Tibial artery (tissue), 4 donors: ENCODE measurements at regions not wholly inside any gene's neighbourhood (a gene's known extent, or its start where the extent isn't known, plus 50 kb on each side); places are given as distances from the start of the nearest gene placed in this dataset.

ENCODE experiments used
- DNase-seq, 2 donors: peaks; one replicate each; pipeline ENCODE4 v3.0.0-alpha.2; 2019
- H3K27ac ChIP-seq, 2 donors: fragments of 200-600 bp; sonication (generic) in 1 of 2; 1 replicate in 1 of 2; 2 replicates in 1 of 2; pipeline ENCODE4 v1.5.1; 2018 to 2019; ENCODE audit warnings: mild to moderate bottlenecking in 1 of 2
- H3K27me3 ChIP-seq, 2 donors: fragments of 200-600 bp; sonication (generic) in 1 of 2; one replicate each; pipeline versions ENCODE4 v1.5.1 to v1.6.0; 2016 to 2019
- H3K36me3 ChIP-seq, 3 donors: fragments of 200-600 bp; sonication (generic) in 2 of 3; one replicate each; pipeline ENCODE4 v1.5.1; 2016 to 2019; ENCODE audit warnings: mild to moderate bottlenecking in 2 of 3
- H3K4me1 ChIP-seq, 4 donors: fragments of 200-600 bp; sonication (generic) in 2 of 4; 1 replicate in 3 of 4; 2 replicates in 1 of 4; pipeline ENCODE4 v1.5.1; 2016 to 2019
- H3K4me3 ChIP-seq, 2 donors: fragments of 200-600 bp; sonication (generic) in 1 of 2; 1 replicate in 1 of 2; 2 replicates in 1 of 2; pipeline ENCODE4 v1.5.1; 2018 to 2019; ENCODE audit warnings: mild to moderate bottlenecking in 2 of 2
- H3K9me3 ChIP-seq, 3 donors: fragments of 200-600 bp; sonication (generic) in 1 of 3; one replicate each; pipeline ENCODE4 v1.5.1; 2016 to 2019
- CTCF ChIP-seq, 2 experiments: fragments of 200-600 bp in 1 of 2; fragments of 450-650 bp in 1 of 2; IDR thresholded peaks; one replicate each; pipeline ENCODE4 v1.5.1; 2017 to 2019; ENCODE audit warnings: antibody characterized with exemption in 2 of 2, mild to moderate bottlenecking in 1 of 2, moderate library complexity in 1 of 2
- intact Hi-C: fragments of 100-400 bp; cut with DNase I; formaldehyde crosslinking; loops from one replicate; pipeline ENCODE4 v1.15.0; 2023; ENCODE audit warnings: low total_unique reads

GRCh38 chr13:34654647-34655046, 287.4 kb upstream of the NBEA start:
- H3K9me3 ChIP-seq = no peaks in the 10 kb centered on the region
- intact Hi-C loops = no loop called here
- H3K36me3 ChIP-seq = no peaks in the 10 kb centered on the region

GRCh38 chr13:34655554-34655953, 286.5 kb upstream of the NBEA start:
- intact Hi-C loops = no loop called here
- Histone ChIP-seq H3K36me3 (no peaks in the 10 kb centered on the region), H3K4me3 (no peak overlapping the region), H3K27me3 (no peaks in the 10 kb centered on the region), H3K9me3 (no peaks in the 10 kb centered on the region), H3K4me1 (no peaks in the 10 kb centered on the region), H3K27ac (no peak overlapping the region)
- no peak for DNase-seq
- TF ChIP-seq CTCF (IDR thresholded peaks at IDR 0.05) = no peak

More at GRCh38 chr13:34654647-34655046, 287.4 kb upstream of the NBEA start:
- no peaks in the 10 kb centered on the region for H3K27me3 ChIP-seq
- H3K4me1 ChIP-seq = no peaks in the 10 kb centered on the region
- no peak for TF ChIP-seq CTCF (IDR thresholded peaks at IDR 0.05)
- H3K27ac ChIP-seq = no peak overlapping the region
- H3K4me3 ChIP-seq = no peak overlapping the region
- no peak for DNase-seq

GRCh38 chr13:34657716-34658115, 284.4 kb upstream of the NBEA start:
- Histone ChIP-seq H3K4me3 (no peak overlapping the region), H3K27ac (no peak overlapping the region), H3K9me3 (no peaks in the 10 kb centered on the region), H3K27me3 (no peaks in the 10 kb centered on the region), H3K4me1 (no peaks in the 10 kb centered on the region), H3K36me3 (no peaks in the 10 kb centered on the region)
- intact Hi-C loops = no loop called here
- DNase-seq = no peak
- no peak for TF ChIP-seq CTCF (IDR thresholded peaks at IDR 0.05)

- Histone ChIP-seq H3K4me1 (peaks cover 0 to 14% (median 0%) of the 10 kb centered on the region in 4 donors), H3K36me3 (no peaks in the 10 kb centered on the region), H3K27ac (no peak overlapping the region), H3K9me3 (no peaks in the 10 kb centered on the region), H3K4me3 (no peak overlapping the region), H3K27me3 (no peaks in the 10 kb centered on the region)
- DNase-seq = no peak
- TF ChIP-seq CTCF (IDR thresholded peaks at IDR 0.05) = no peak
- intact Hi-C loops = no loop called here
Observed at GRCh38 chr13:34667286-34668218, 274.5 kb upstream of the NBEA start.

- DNase-seq = peak; percentile 40 to 70
Observed at GRCh38 chr13:34671137-34671536, 270.9 kb upstream of the NBEA start.

More at GRCh38 chr13:34671137-34671536, 270.9 kb upstream of the NBEA start:
- intact Hi-C loops = no loop called here
- Histone ChIP-seq H3K36me3 (no peaks in the 10 kb centered on the region), H3K9me3 (no peaks in the 10 kb centered on the region), H3K4me1 (peaks cover 0 to 14% (median 0%) of the 10 kb centered on the region in 4 donors), H3K4me3 (no peak overlapping the region), H3K27ac (no peak overlapping the region), H3K27me3 (no peaks in the 10 kb centered on the region)
- no peak for TF ChIP-seq CTCF (IDR thresholded peaks at IDR 0.05)
